Endothelial cell (in vitro differentiated cells): ENCODE measurements at regions not wholly inside any gene's neighbourhood (a gene's known extent, or its start where the extent isn't known, plus 50 kb on each side); places are given as distances from the start of the nearest gene placed in this dataset.

ENCODE experiments used
- DNase-seq: peaks from one replicate; pipeline ENCODE4 v3.0.0; 2021; ENCODE audit warnings: low spot score
- H3K27ac Mint-ChIP-seq: one replicate; pipeline ENCODE4 v1.8.0; 2021; ENCODE audit warnings: mixed read lengths, inconsistent platforms; ENCODE audit not compliant: unreplicated experiment
- H3K27me3 Mint-ChIP-seq: one replicate; pipeline ENCODE4 v1.8.0; 2021; ENCODE audit warnings: mild to moderate bottlenecking, moderate library complexity, mixed read lengths, inconsistent platforms; ENCODE audit not compliant: unreplicated experiment
- H3K36me3 Mint-ChIP-seq: one replicate; pipeline ENCODE4 v1.8.0; 2021; ENCODE audit warnings: mild to moderate bottlenecking, low read depth, mixed read lengths, inconsistent platforms; ENCODE audit not compliant: unreplicated experiment
- H3K4me1 Mint-ChIP-seq: one replicate; pipeline ENCODE4 v1.8.0; 2021; ENCODE audit warnings: mild to moderate bottlenecking, mixed read lengths, inconsistent platforms; ENCODE audit not compliant: unreplicated experiment
- H3K4me3 Mint-ChIP-seq: one replicate; pipeline ENCODE4 v1.8.0; 2021; ENCODE audit warnings: mild to moderate bottlenecking, mixed read lengths, inconsistent platforms; ENCODE audit not compliant: unreplicated experiment
- H3K9me3 Mint-ChIP-seq: one replicate; pipeline ENCODE4 v1.8.0; 2021; ENCODE audit warnings: mixed read lengths, inconsistent platforms; ENCODE audit not compliant: unreplicated experiment
- TF ChIP-seq, protein P1 (sequence below): fragments of 200-600 bp; sonication (generic); IDR thresholded peaks from one replicate; pipeline ENCODE4 v1.5.0; 2021; ENCODE audit warnings: antibody characterized with exemption; ENCODE audit not compliant: unreplicated experiment

DNA sequence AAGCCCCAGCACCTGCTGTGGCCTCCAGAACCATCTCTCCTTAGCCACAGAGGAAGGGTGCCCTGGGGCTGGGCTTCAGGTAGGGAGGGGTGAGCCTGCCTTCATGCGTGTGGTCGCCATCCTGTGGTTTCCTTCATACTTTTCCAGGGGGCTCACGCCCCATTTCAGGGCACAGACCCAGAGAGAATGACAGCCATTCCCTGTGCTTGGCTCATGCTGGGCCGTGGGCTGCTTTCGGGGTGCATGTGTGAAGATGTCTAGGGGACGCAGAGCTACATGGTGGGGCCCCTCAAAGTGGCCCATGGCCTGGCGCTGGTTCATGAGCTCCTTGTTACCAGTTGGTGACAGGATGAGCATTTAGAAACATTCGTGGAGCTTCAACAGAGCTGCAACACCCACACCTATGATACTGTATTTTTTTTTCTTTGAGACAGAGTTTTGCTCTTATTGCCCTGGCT lies 190.3 kb upstream of the SLC24A3 start:
- H3K27me3 Mint-ChIP-seq = peaks cover 10% of the 10 kb centered on the region
- H3K9me3 Mint-ChIP-seq = no peaks in the 10 kb centered on the region
- TF ChIP-seq, protein P1, sequence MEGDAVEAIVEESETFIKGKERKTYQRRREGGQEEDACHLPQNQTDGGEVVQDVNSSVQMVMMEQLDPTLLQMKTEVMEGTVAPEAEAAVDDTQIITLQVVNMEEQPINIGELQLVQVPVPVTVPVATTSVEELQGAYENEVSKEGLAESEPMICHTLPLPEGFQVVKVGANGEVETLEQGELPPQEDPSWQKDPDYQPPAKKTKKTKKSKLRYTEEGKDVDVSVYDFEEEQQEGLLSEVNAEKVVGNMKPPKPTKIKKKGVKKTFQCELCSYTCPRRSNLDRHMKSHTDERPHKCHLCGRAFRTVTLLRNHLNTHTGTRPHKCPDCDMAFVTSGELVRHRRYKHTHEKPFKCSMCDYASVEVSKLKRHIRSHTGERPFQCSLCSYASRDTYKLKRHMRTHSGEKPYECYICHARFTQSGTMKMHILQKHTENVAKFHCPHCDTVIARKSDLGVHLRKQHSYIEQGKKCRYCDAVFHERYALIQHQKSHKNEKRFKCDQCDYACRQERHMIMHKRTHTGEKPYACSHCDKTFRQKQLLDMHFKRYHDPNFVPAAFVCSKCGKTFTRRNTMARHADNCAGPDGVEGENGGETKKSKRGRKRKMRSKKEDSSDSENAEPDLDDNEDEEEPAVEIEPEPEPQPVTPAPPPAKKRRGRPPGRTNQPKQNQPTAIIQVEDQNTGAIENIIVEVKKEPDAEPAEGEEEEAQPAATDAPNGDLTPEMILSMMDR = no peak
- DNase-seq = no peak
- no peaks in the 10 kb centered on the region for H3K4me1 Mint-ChIP-seq
- no peak overlapping the region for H3K4me3 Mint-ChIP-seq
- H3K27ac Mint-ChIP-seq = no peak overlapping the region
- peaks cover 4% of the 10 kb centered on the region for H3K36me3 Mint-ChIP-seq

DNA sequence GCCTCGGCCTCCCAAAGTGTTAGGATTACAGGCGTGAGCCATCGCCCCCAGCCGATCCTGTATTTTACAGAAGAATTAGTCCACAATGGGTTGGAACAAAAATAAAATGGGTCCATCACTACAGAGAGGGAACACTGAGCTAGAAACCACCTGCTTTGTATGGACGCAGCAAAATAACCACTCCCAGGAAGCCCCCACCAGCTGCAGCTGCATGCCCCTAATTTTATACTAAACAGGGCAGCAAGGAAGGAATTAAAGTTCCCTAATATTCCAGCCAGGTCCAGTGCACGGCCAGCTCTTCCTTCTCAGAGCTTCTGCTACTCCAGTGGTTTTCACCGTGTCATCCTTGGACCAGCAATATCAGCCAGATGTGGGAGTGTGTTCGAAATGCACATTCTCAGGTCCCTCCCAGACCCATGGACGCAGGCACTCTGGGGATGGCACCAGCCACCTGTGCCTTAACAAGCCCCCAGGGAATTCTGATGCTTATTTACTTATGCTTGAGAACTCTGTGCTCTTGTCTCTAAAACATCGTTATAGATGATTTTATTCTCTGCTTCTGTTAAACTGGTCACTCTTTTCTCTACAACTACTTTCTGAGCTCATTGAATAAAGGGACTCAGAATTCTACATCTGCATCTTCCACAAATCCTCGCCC lies 189.5 kb upstream of the SLC24A3 start:
- TF ChIP-seq, protein P1 = no peak
- peaks cover 4% of the 10 kb centered on the region for H3K36me3 Mint-ChIP-seq
- H3K4me1 Mint-ChIP-seq = no peaks in the 10 kb centered on the region
- H3K4me3 Mint-ChIP-seq = no peak overlapping the region
- DNase-seq = no peak
- H3K9me3 Mint-ChIP-seq = no peaks in the 10 kb centered on the region
- peaks cover 9% of the 10 kb centered on the region for H3K27me3 Mint-ChIP-seq
- H3K27ac Mint-ChIP-seq = no peak overlapping the region

DNA sequence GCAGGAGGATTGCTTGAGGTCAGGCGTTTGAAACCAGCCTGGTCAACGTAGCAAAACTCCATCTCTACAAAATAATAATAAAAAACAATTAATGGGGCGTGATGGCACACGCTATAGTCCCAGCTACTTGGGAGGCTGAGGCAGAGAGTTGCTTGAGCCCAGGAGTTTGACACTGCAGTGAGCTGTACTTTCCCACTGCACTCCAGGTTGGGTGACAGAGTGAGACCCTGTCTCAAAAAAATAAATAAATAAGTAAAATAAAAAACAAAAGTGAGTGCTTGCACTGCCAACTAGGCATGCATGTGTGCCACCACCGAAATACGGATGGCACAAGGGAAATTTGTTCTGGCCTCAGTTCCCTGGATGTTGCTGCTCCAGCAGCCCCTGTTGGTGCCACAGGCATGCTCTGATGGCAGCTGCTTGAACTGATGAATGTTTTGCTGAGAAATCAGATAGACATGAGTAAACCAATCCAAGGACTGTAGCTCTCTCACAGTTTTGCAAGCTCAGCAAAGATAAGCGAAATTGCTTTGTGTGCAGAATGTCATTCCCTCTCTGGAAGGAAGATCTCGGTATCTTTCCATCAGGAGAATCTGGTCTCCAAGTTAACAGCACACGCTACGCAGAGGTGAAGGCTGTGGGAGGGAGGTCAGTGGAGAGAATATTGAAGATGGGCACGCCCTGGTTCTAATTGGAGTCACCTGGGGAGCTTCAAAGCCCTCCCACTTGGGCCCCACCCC lies 188.0 kb upstream of the SLC24A3 start:
- no peak for DNase-seq
- H3K4me1 Mint-ChIP-seq = no peaks in the 10 kb centered on the region
- TF ChIP-seq, protein P1 = no peak
- H3K27me3 Mint-ChIP-seq = peaks cover 6% of the 10 kb centered on the region
- no peaks in the 10 kb centered on the region for H3K9me3 Mint-ChIP-seq
- no peak overlapping the region for H3K27ac Mint-ChIP-seq
- peaks cover 4% of the 10 kb centered on the region for H3K36me3 Mint-ChIP-seq
- H3K4me3 Mint-ChIP-seq = no peak overlapping the region

DNA sequence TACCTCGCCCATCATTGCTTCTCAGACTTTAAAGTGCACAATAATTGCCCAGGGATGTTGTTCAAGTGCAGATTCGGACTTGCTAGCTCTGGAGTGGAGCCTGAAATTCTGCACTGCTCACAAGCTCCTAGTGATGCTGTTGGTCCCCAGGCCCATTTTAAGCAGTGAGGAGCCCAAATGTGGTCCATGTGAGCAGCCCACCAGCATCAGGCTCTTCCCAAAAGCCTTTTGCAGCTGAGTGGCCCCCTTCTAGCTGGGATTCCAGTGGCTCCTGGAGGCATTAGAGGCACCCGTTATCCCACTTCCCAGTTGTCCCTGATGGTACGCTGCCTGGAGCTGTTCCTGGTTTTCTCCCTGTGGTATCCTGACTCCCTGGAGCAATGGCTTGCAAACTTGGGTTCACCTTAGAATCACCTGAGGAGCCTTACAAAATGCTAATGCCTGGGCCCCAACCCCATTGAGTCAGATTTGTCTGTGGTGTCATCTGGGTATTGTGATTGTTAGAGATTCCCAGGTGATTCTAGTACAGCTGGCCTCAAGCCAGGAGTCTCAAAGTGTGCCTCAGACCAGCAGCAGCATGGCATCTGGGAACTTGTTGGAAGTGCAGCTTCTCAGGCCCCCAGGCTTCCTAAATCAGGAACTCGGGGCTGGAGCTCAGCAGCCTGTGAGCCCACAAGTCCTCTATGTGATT lies 186.9 kb upstream of the SLC24A3 start:
- H3K36me3 Mint-ChIP-seq = peaks cover 4% of the 10 kb centered on the region
- H3K4me1 Mint-ChIP-seq = no peaks in the 10 kb centered on the region
- TF ChIP-seq, protein P1 = no peak
- DNase-seq = no peak
- no peak overlapping the region for H3K27ac Mint-ChIP-seq
- no peaks in the 10 kb centered on the region for H3K9me3 Mint-ChIP-seq
- peaks cover 1% of the 10 kb centered on the region for H3K27me3 Mint-ChIP-seq
- H3K4me3 Mint-ChIP-seq = no peak overlapping the region
